WTC11 (cell line): ENCODE measurements at regions not wholly inside any gene's neighbourhood (a gene's known extent, or its start where the extent isn't known, plus 50 kb on each side); places are given as distances from the start of the nearest gene placed in this dataset.

Experiments used
- ATAC-seq: fragments of 200-7000 bp; cut with Tn5 transposase; 2 replicates; pipeline ENCODE4 v1.10.0; 2021; ENCODE audit warnings: mild to moderate bottlenecking, moderate library complexity
- CTCF ChIA-PET: fragments of 300-600 bp; sonication (Branson Sonifier 250); formaldehyde crosslinking; loops from one replicate; lab custom pipeline; 2021; ENCODE audit warnings: antibody characterized with exemption; lab: Charles Lee
- POLR2A ChIA-PET: fragments of 350-600 bp; sonication (Branson Sonifier 250); formaldehyde crosslinking; loops from one replicate; lab custom pipeline; 2021; ENCODE audit warnings: antibody characterized with exemption; lab: Charles Lee
- DNase-seq: peaks from one replicate; pipeline ENCODE4 v3.0.0; 2021; ENCODE audit warnings: low spot score
- H3K27ac Mint-ChIP-seq: 2 replicates; pipeline ENCODE4 v1.8.0; 2021; ENCODE audit warnings: mixed read lengths
- H3K27me3 Mint-ChIP-seq: 2 replicates; pipeline ENCODE4 v1.8.0; 2021; ENCODE audit warnings: low read depth, mild to moderate bottlenecking, moderate library complexity, mixed read lengths
- H3K36me3 Mint-ChIP-seq: 2 replicates; pipeline ENCODE4 v1.8.0; 2021; ENCODE audit warnings: mixed read lengths
- H3K4me1 Mint-ChIP-seq: 2 replicates; pipeline ENCODE4 v1.8.0; 2022; ENCODE audit warnings: mixed read lengths
- H3K4me3 Mint-ChIP-seq: 2 replicates; pipeline ENCODE4 v1.8.0; 2021; ENCODE audit warnings: mild to moderate bottlenecking, moderate library complexity, mixed read lengths
- H3K9me3 Mint-ChIP-seq: 2 replicates; pipeline ENCODE4 v1.8.0; 2021; ENCODE audit warnings: mixed read lengths
- ARID4B ChIP-seq: sonication (generic); formaldehyde crosslinking; IDR thresholded peaks from 2 replicates; pipeline ENCODE4 v1.8.0; 2023; ENCODE audit warnings: missing genetic modification reagents, mild to moderate bottlenecking, borderline replicate concordance
- E2F4 ChIP-seq: sonication (generic); formaldehyde crosslinking; IDR thresholded peaks from 2 replicates; pipeline ENCODE4 v1.8.1; 2022; ENCODE audit warnings: low read depth, mild to moderate bottlenecking, moderate library complexity, missing genetic modification reagents, borderline replicate concordance
- ELF4 ChIP-seq: sonication (generic); formaldehyde crosslinking; IDR thresholded peaks from 2 replicates; pipeline ENCODE4 v1.8.1; 2022; ENCODE audit warnings: low read depth, mild to moderate bottlenecking, moderate library complexity, missing genetic modification reagents
- ESRRA ChIP-seq: sonication (generic); formaldehyde crosslinking; IDR thresholded peaks from 2 replicates; pipeline ENCODE4 v1.8.1; 2022; ENCODE audit warnings: mild to moderate bottlenecking, missing genetic modification reagents, borderline replicate concordance
- ETV6 ChIP-seq: sonication (generic); formaldehyde crosslinking; IDR thresholded peaks from 2 replicates; pipeline ENCODE4 v1.8.1; 2022; ENCODE audit warnings: mild to moderate bottlenecking, missing genetic modification reagents
- FOXP4 ChIP-seq: sonication (generic); formaldehyde crosslinking; IDR thresholded peaks from 2 replicates; pipeline ENCODE4 v1.8.0; 2022; ENCODE audit warnings: mild to moderate bottlenecking, missing genetic modification reagents
- GABPB1 ChIP-seq: sonication (generic); formaldehyde crosslinking; IDR thresholded peaks from 2 replicates; pipeline ENCODE4 v1.8.1; 2023; ENCODE audit warnings: mild to moderate bottlenecking, missing genetic modification reagents
- IRF2 ChIP-seq: sonication (generic); formaldehyde crosslinking; IDR thresholded peaks from 2 replicates; pipeline ENCODE4 v1.8.0; 2022; ENCODE audit warnings: low read depth, missing genetic modification reagents, borderline replicate concordance
- MLX ChIP-seq: sonication (generic); formaldehyde crosslinking; IDR thresholded peaks from 2 replicates; pipeline ENCODE4 v1.8.1; 2023; ENCODE audit warnings: mild to moderate bottlenecking, missing genetic modification reagents, moderate library complexity
- NFE2L1 ChIP-seq: sonication (generic); formaldehyde crosslinking; IDR thresholded peaks from 2 replicates; pipeline ENCODE4 v1.8.1; 2023; ENCODE audit warnings: missing genetic modification reagents
- PRRX2 ChIP-seq: fragments of 250-450 bp; sonication (Bioruptor Pico); IDR thresholded peaks from 2 replicates; pipeline ENCODE4 v1.8.0; 2021; ENCODE audit warnings: mild to moderate bottlenecking
- TEAD1 ChIP-seq: sonication (generic); formaldehyde crosslinking; IDR thresholded peaks from 2 replicates; pipeline ENCODE4 v1.8.0; 2022; ENCODE audit warnings: mild to moderate bottlenecking, missing genetic modification reagents
- TEAD4 ChIP-seq: sonication (generic); formaldehyde crosslinking; IDR thresholded peaks from 2 replicates; pipeline ENCODE4 v1.8.0; 2022; ENCODE audit warnings: mild to moderate bottlenecking, missing genetic modification reagents
- ZBTB43 ChIP-seq: sonication (generic); formaldehyde crosslinking; IDR thresholded peaks from 2 replicates; pipeline ENCODE4 v1.8.1; 2023; ENCODE audit warnings: mild to moderate bottlenecking, missing genetic modification reagents
- ZNF281 ChIP-seq: sonication (generic); formaldehyde crosslinking; IDR thresholded peaks from 2 replicates; pipeline ENCODE4 v1.8.0; 2023; ENCODE audit warnings: mild to moderate bottlenecking, missing genetic modification reagents
- ZNF317 ChIP-seq: sonication (generic); formaldehyde crosslinking; IDR thresholded peaks from 2 replicates; pipeline ENCODE4 v1.8.1; 2023; ENCODE audit warnings: low read depth, mild to moderate bottlenecking, moderate library complexity, missing genetic modification reagents, borderline replicate concordance
- ZSCAN18 ChIP-seq: fragments of 250-450 bp; sonication (Bioruptor Pico); IDR thresholded peaks from 2 replicates; pipeline ENCODE4 v2.1.2; 2022; ENCODE audit warnings: mild to moderate bottlenecking, moderate library complexity

- no peak overlapping the region for H3K4me3 Mint-ChIP-seq
- no peaks in the 10 kb centered on the region for H3K27me3 Mint-ChIP-seq
- H3K4me1 Mint-ChIP-seq = peaks cover 63% of the 10 kb centered on the region
- no peak for ATAC-seq
- no peak overlapping the region for H3K27ac Mint-ChIP-seq
- H3K9me3 Mint-ChIP-seq = peaks cover 5% of the 10 kb centered on the region
- H3K36me3 Mint-ChIP-seq = no peaks in the 10 kb centered on the region; the same call in 1 of the 2 replicates
- TF ChIP-seq ZBTB43 (CRISPR knock-in tag) = no peak
- no peak for TF ChIP-seq TEAD4
- no peak for TF ChIP-seq ELF4 (CRISPR knock-in tag)
- TF ChIP-seq E2F4 = no peak
- no peak for TF ChIP-seq ESRRA (CRISPR knock-in tag)
- TF ChIP-seq ZSCAN18 (CRISPR knock-in tag) = no peak
- TF ChIP-seq ETV6 (CRISPR knock-in tag) = no peak
- TF ChIP-seq NFE2L1 (CRISPR knock-in tag) = no peak
- no peak for TF ChIP-seq ZNF281 (CRISPR knock-in tag)
- TF ChIP-seq IRF2 (CRISPR knock-in tag) = no peak
- no peak for TF ChIP-seq TEAD1 (CRISPR knock-in tag)
- TF ChIP-seq ZNF317 (CRISPR knock-in tag) = no peak
- TF ChIP-seq, all 79 proteins: peak for 0
- DNase-seq = no peak
- POLR2A ChIA-PET = interaction anchor here (0.7 kb wide), 1 partner anchor 26 kb away, joined by 4 read pairs; no protein-coding TSS in a partner anchor
- CTCF ChIA-PET = interaction anchor here (5.2 kb wide), 1 partner anchor 174 kb away, joined by 31 read pairs; no protein-coding TSS in a partner anchor
Observed at GRCh38 chr12:98401427-98401826, 114.0 kb upstream of the TMPO start.

GRCh38 chr12:98402091-98402490 is 113.3 kb upstream of the TMPO start:
- H3K9me3 Mint-ChIP-seq = peaks cover 7% of the 10 kb centered on the region
- H3K27ac Mint-ChIP-seq = no peak overlapping the region
- no peak for DNase-seq
- peaks cover 1% of the 10 kb centered on the region; the same call in 1 of the 2 replicates for H3K36me3 Mint-ChIP-seq
- no peak overlapping the region for H3K4me3 Mint-ChIP-seq
- ChIA-PET POLR2A (no interaction called here), CTCF (no interaction called here)
- H3K4me1 Mint-ChIP-seq = peaks cover 60% of the 10 kb centered on the region
- no peaks in the 10 kb centered on the region for H3K27me3 Mint-ChIP-seq
- no peak for ATAC-seq
- TF ChIP-seq PRRX2 (no peak), GABPB1 (no peak), ARID4B (CRISPR knock-in tag) (no peak), FOXP4 (CRISPR knock-in tag) (no peak), ZBTB43 (CRISPR knock-in tag) (no peak), E2F4 (no peak), MLX (CRISPR knock-in tag) (no peak)
